Subcutaneous abdominal adipose tissue (tissue), 5 donors: ENCODE measurements at regions not wholly inside any gene's neighbourhood (a gene's known extent, or its start where the extent isn't known, plus 50 kb on each side); places are given as distances from the start of the nearest gene placed in this dataset.

Experiments
- H3K27ac ChIP-seq: one replicate; pipeline ENCODE4 v1.7.0; 2013; ENCODE audit warnings: low read depth, mild to moderate bottlenecking, inconsistent platforms, low read length, moderate library complexity
- H3K27me3 ChIP-seq, 5 donors: one replicate each; pipeline ENCODE4 v1.7.0; 2013; ENCODE audit warnings: low read length in 5 of 5, inconsistent platforms in 1 of 5; ENCODE audit not compliant: control insufficient read depth in 5 of 5, insufficient read depth in 4 of 5
- H3K36me3 ChIP-seq, 5 donors: one replicate each; pipeline ENCODE4 v1.7.0; 2013; ENCODE audit warnings: low read length in 5 of 5; ENCODE audit not compliant: control insufficient read depth in 5 of 5, insufficient read depth in 5 of 5
- H3K4me1 ChIP-seq, 5 donors: one replicate each; pipeline ENCODE4 v1.7.0; 2013; ENCODE audit warnings: low read length in 5 of 5, mild to moderate bottlenecking in 3 of 5, moderate library complexity in 1 of 5; ENCODE audit not compliant: control insufficient read depth in 5 of 5, insufficient read depth in 5 of 5
- H3K4me3 ChIP-seq, 5 donors: one replicate each; pipeline ENCODE4 v1.7.0; 2013; ENCODE audit warnings: low read length in 5 of 5, low read depth in 1 of 5
- H3K9ac ChIP-seq, 5 donors: one replicate each; pipeline ENCODE4 v1.7.0; 2013; ENCODE audit warnings: low read length in 5 of 5, mild to moderate bottlenecking in 4 of 5, moderate library complexity in 3 of 5
- H3K9me3 ChIP-seq, 5 donors: one replicate each; pipeline ENCODE4 v1.7.0; 2013; ENCODE audit warnings: low read length in 5 of 5; ENCODE audit not compliant: control insufficient read depth in 5 of 5
- donor health status: healthy.
- donor health status: healthy.
- donor health status: healthy.
- donor health status: healthy.
- donor health status: healthy.

- Histone ChIP-seq H3K9me3 (peaks cover 0 to 10% (median 4%) of the 10 kb centered on the region in 5 donors), H3K4me1 (no peaks in the 10 kb centered on the region), H3K36me3 (no peaks in the 10 kb centered on the region), H3K27me3 (no peaks in the 10 kb centered on the region), H3K27ac (no peak overlapping the region), H3K9ac (no peak overlapping the region), H3K4me3 (no peak overlapping the region)
Observed at GRCh38 chr11:25758145-25758661, 573.7 kb upstream of the ANO3 start.

- H3K4me3 ChIP-seq: no peak overlapping the region
- H3K9me3 ChIP-seq: peaks cover 0 to 2% (median 0%) of the 10 kb centered on the region in 5 donors
- no peak overlapping the region for H3K9ac ChIP-seq
- no peaks in the 10 kb centered on the region for H3K27me3 ChIP-seq
- H3K27ac ChIP-seq: no peak overlapping the region
- H3K4me1 ChIP-seq: no peaks in the 10 kb centered on the region
- H3K36me3 ChIP-seq: no peaks in the 10 kb centered on the region
Observed at GRCh38 chr11:25766332-25767015, 565.5 kb upstream of the ANO3 start.

GRCh38 chr11:25769287-25769686, 562.6 kb upstream of the ANO3 start:
- H3K27me3 ChIP-seq: no peaks in the 10 kb centered on the region
- H3K9me3 ChIP-seq: no peaks in the 10 kb centered on the region
- H3K4me3 ChIP-seq: no peak overlapping the region
- no peak overlapping the region for H3K9ac ChIP-seq
- H3K36me3 ChIP-seq: no peaks in the 10 kb centered on the region
- no peaks in the 10 kb centered on the region for H3K4me1 ChIP-seq
- H3K27ac ChIP-seq: no peak overlapping the region

- Histone ChIP-seq H3K9me3 (no peaks in the 10 kb centered on the region), H3K9ac (no peak overlapping the region), H3K4me1 (no peaks in the 10 kb centered on the region), H3K27me3 (no peaks in the 10 kb centered on the region), H3K36me3 (no peaks in the 10 kb centered on the region), H3K4me3 (no peak overlapping the region), H3K27ac (no peak overlapping the region)
Observed at GRCh38 chr11:25771605-25772004, 560.3 kb upstream of the ANO3 start.

- Histone ChIP-seq H3K4me3 (no peak overlapping the region), H3K27me3 (no peaks in the 10 kb centered on the region), H3K36me3 (no peaks in the 10 kb centered on the region), H3K9me3 (no peaks in the 10 kb centered on the region), H3K27ac (no peak overlapping the region), H3K9ac (no peak overlapping the region), H3K4me1 (no peaks in the 10 kb centered on the region)
Observed at GRCh38 chr11:25775603-25776002, 556.3 kb upstream of the ANO3 start.

- H3K4me3 ChIP-seq: no peak overlapping the region
- no peaks in the 10 kb centered on the region for H3K36me3 ChIP-seq
- no peaks in the 10 kb centered on the region for H3K9me3 ChIP-seq
- H3K4me1 ChIP-seq: no peaks in the 10 kb centered on the region
- no peak overlapping the region for H3K27ac ChIP-seq
- no peak overlapping the region for H3K9ac ChIP-seq
- no peaks in the 10 kb centered on the region for H3K27me3 ChIP-seq
Observed at GRCh38 chr11:25776238-25776637, 555.7 kb upstream of the ANO3 start.

- Histone ChIP-seq H3K27ac (no peak overlapping the region), H3K36me3 (no peaks in the 10 kb centered on the region), H3K9me3 (no peaks in the 10 kb centered on the region), H3K9ac (no peak overlapping the region), H3K4me1 (no peaks in the 10 kb centered on the region), H3K4me3 (no peak overlapping the region), H3K27me3 (no peaks in the 10 kb centered on the region)
Observed at GRCh38 chr11:25777343-25777742, 554.6 kb upstream of the ANO3 start.

- no peaks in the 10 kb centered on the region for H3K27me3 ChIP-seq
- no peak overlapping the region for H3K27ac ChIP-seq
- no peaks in the 10 kb centered on the region for H3K36me3 ChIP-seq
- no peaks in the 10 kb centered on the region for H3K4me1 ChIP-seq
- no peak overlapping the region for H3K9ac ChIP-seq
- H3K4me3 ChIP-seq: no peak overlapping the region
- no peaks in the 10 kb centered on the region for H3K9me3 ChIP-seq
Observed at GRCh38 chr11:25779033-25779432, 552.9 kb upstream of the ANO3 start.

- Histone ChIP-seq H3K4me1 (no peaks in the 10 kb centered on the region), H3K4me3 (no peak overlapping the region), H3K27me3 (no peaks in the 10 kb centered on the region), H3K9me3 (no peaks in the 10 kb centered on the region), H3K27ac (no peak overlapping the region), H3K36me3 (no peaks in the 10 kb centered on the region), H3K9ac (no peak overlapping the region)
Observed at GRCh38 chr11:25787416-25787815, 544.5 kb upstream of the ANO3 start.

GRCh38 chr11:25790396-25790795, 541.5 kb upstream of the ANO3 start:
- no peak overlapping the region for H3K27ac ChIP-seq
- H3K9ac ChIP-seq: no peak overlapping the region
- H3K4me3 ChIP-seq: no peak overlapping the region
- H3K4me1 ChIP-seq: no peaks in the 10 kb centered on the region
- H3K9me3 ChIP-seq: no peaks in the 10 kb centered on the region
- H3K27me3 ChIP-seq: no peaks in the 10 kb centered on the region
- H3K36me3 ChIP-seq: no peaks in the 10 kb centered on the region
